K562 (cell line): ENCODE measurements at regions not wholly inside any gene's neighbourhood (a gene's known extent, or its start where the extent isn't known, plus 50 kb on each side); places are given as distances from the start of the nearest gene placed in this dataset.

Source experiments
- BCL6 ChIP-seq: fragments of 250-450 bp; sonication (Bioruptor Pico); IDR thresholded peaks from 2 replicates; pipeline ENCODE4 v1.4.0; 2020
- FOS ChIP-seq: IDR thresholded peaks from 3 replicates; pipeline ENCODE4 v1.6.1; 2011; ENCODE audit not compliant: insufficient read length; ENCODE audit errors: extremely low read depth
- PHB2 ChIP-seq: fragments of 450-650 bp; IDR thresholded peaks from 2 replicates; pipeline ENCODE4 v1.6.1; 2017; ENCODE audit warnings: low read depth
- TFAP4 ChIP-seq: sonication (generic); formaldehyde crosslinking; IDR thresholded peaks from 2 replicates; pipeline ENCODE4 v1.8.0; 2022; ENCODE audit warnings: missing genetic modification reagents, mild to moderate bottlenecking, moderate library complexity, borderline replicate concordance
- ZBTB40 ChIP-seq, 2 experiments: fragments of 450-650 bp in 1 of 2; sonication (generic) in 1 of 2; formaldehyde crosslinking in 1 of 2; IDR thresholded peaks; 2 replicates each; pipeline versions ENCODE4 v1.7.1 to v1.9.0; 2016 to 2022; ENCODE audit warnings: inconsistent platforms in 1 of 2, mild to moderate bottlenecking in 1 of 2, missing genetic modification reagents in 1 of 2
- TF ChIP-seq, protein P1 (sequence below): fragments of 450-650 bp; IDR thresholded peaks from 2 replicates; pipeline ENCODE4 v1.6.1; 2016; ENCODE audit warnings: low read depth, mild to moderate bottlenecking, moderate library complexity

- TF ChIP-seq ZBTB40 (IDR thresholded peaks at IDR 0.05) (no peak), ZBTB40 (CRISPR knock-in tag; IDR thresholded peaks at IDR 0.05) (no peak), TFAP4 (CRISPR knock-in tag) (no peak), BCL6 (CRISPR knock-in tag) (no peak), PHB2 (no peak), FOS (no peak)
- TF ChIP-seq, protein P1, sequence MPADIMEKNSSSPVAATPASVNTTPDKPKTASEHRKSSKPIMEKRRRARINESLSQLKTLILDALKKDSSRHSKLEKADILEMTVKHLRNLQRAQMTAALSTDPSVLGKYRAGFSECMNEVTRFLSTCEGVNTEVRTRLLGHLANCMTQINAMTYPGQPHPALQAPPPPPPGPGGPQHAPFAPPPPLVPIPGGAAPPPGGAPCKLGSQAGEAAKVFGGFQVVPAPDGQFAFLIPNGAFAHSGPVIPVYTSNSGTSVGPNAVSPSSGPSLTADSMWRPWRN, result no peak
- TF ChIP-seq, all 486 proteins: peak for 0
These were observed 125.5 kb upstream of the IRX3 start (continued) for GRCh38 chr16:54412037-54412436.
